ENCODE measurements at regions not wholly inside any gene's neighbourhood (a gene's known extent, or its start where the extent isn't known, plus 50 kb on each side); places are given as distances from the start of the nearest gene placed in this dataset.

GRCh38 chr13:40261947-40262346 lies 404.5 kb downstream of the FOXO1 start:
- Mint-ChIP-seq H3K27ac (no peak overlapping the region), H3K36me3 (ENCODE audit: low read depth) (no peaks in the 10 kb centered on the region), H3K4me3 (no peak overlapping the region), H3K9me3 (no peaks in the 10 kb centered on the region), H3K27me3 (ENCODE audit: insufficient read depth, low read depth, poor library complexity) (no peaks in the 10 kb centered on the region), H3K4me1 (peaks cover 9% of the 10 kb centered on the region)
- Histone ChIP-seq H3K4me3 (no peak overlapping the region), H3K9me2 (ENCODE audit: insufficient read depth) (no peaks in the 10 kb centered on the region), H3K36me3 (ENCODE audit: insufficient read depth) (no peaks in the 10 kb centered on the region), H3K79me2 (replicated peaks; ENCODE audit: insufficient read depth) (no peaks in the 10 kb centered on the region), H3K27ac (ENCODE audit: low read depth) (no peak overlapping the region), H3K27me3 (ENCODE audit: insufficient read depth) (no peaks in the 10 kb centered on the region), H4K20me1 (replicated peaks; ENCODE audit: insufficient read depth) (no peaks in the 10 kb centered on the region), H3K4me1 (ENCODE audit: insufficient read depth) (0 out of 2 replicates have a peak, but pooled peaks cover 7% of the 10 kb centered on the region), H2AFZ (no peak overlapping the region), H3K4me2 (no peak overlapping the region), H3F3A (replicated peaks; ENCODE audit: low read depth) (no peaks in the 10 kb centered on the region)
- ATAC-seq: no peak
- TF ChIP-seq NANOG (IDR thresholded peaks at IDR 0.05; ENCODE audit: borderline replicate concordance): no peak
- TF ChIP-seq ETS1 (IDR thresholded peaks at IDR 0.05): no peak
- no peak for TF ChIP-seq STAT1 (IDR thresholded peaks at IDR 0.05; ENCODE audit: unreplicated experiment)
- TF ChIP-seq ZNF114 (CRISPR knock-in tag; IDR thresholded peaks at IDR 0.05): no peak
- no peak for TF ChIP-seq EZH2phosphoT487 (IDR thresholded peaks at IDR 0.05; ENCODE audit: unreplicated experiment)
- TF ChIP-seq CREB1 (CRISPR knock-in tag; IDR thresholded peaks at IDR 0.05; ENCODE audit: low read depth): no peak
- no peak for TF ChIP-seq REST (IDR thresholded peaks at IDR 0.05; ENCODE audit: unreplicated experiment)
- no peak for TF ChIP-seq JUNB (IDR thresholded peaks at IDR 0.05; ENCODE audit: unreplicated experiment)
- TF ChIP-seq POLR2AphosphoS5 (IDR thresholded peaks at IDR 0.05; ENCODE audit: low read depth): no peak
- TF ChIP-seq ZNF462 (CRISPR knock-in tag; IDR thresholded peaks at IDR 0.05): no peak
- no peak for TF ChIP-seq EZH2 (IDR thresholded peaks at IDR 0.05; ENCODE audit: low read depth, unreplicated experiment)
- no peak for DNase-seq (ENCODE audit: low spot score)

All from GM23338 (cell line).